Mucosa of descending colon (tissue), 3 donors: ENCODE measurements at regions not wholly inside any gene's neighbourhood (a gene's known extent, or its start where the extent isn't known, plus 50 kb on each side); places are given as distances from the start of the nearest gene placed in this dataset.

Experiments
- ATAC-seq: fragments of 200-7000 bp; cut with Tn5 transposase; one replicate; pipeline ENCODE4 v1.9.1; 2020; ENCODE audit warnings: mild to moderate bottlenecking, moderate library complexity
- DNase-seq, 3 donors: peaks; one replicate each; pipeline ENCODE4 v3.0.0-alpha.2; 2020
- H3K36me3 ChIP-seq: fragments of 200-600 bp; one replicate; pipeline ENCODE4 v1.8.0; 2021; ENCODE audit warnings: low read depth, mild to moderate bottlenecking
- H3K4me1 ChIP-seq: fragments of 200-600 bp; one replicate; pipeline ENCODE4 v1.8.0; 2021; ENCODE audit warnings: low read depth, mild to moderate bottlenecking
- H3K4me3 ChIP-seq: fragments of 200-600 bp; one replicate; pipeline ENCODE4 v1.8.0; 2021; ENCODE audit warnings: mild to moderate bottlenecking
- H3K9me3 ChIP-seq: fragments of 200-600 bp; one replicate; pipeline ENCODE4 v1.8.0; 2021; ENCODE audit warnings: mild to moderate bottlenecking
- intact Hi-C, 2 donors: fragments of 100-400 bp; cut with DNase I in 1 of 2; cut with micrococcal nuclease in 1 of 2; formaldehyde crosslinking; loops; one replicate each; pipeline versions ENCODE4 v1.11.0 to v1.11.1; 2022; cut with DNase I, micrococcal nuclease
- TF ChIP-seq, protein P1 (sequence below): fragments of 200-600 bp; IDR thresholded peaks from one replicate; pipeline ENCODE4 v1.8.0; 2022; ENCODE audit warnings: antibody characterized with exemption, mild to moderate bottlenecking
- donor health status: DM: no; HTN: no; CAD: no; lungs with moderate emphysema.
- donor health status: DM: no; HTN: no; CAD: no.
- donor health status: DM: no; HTN: yes; CAD: no.

DNA sequence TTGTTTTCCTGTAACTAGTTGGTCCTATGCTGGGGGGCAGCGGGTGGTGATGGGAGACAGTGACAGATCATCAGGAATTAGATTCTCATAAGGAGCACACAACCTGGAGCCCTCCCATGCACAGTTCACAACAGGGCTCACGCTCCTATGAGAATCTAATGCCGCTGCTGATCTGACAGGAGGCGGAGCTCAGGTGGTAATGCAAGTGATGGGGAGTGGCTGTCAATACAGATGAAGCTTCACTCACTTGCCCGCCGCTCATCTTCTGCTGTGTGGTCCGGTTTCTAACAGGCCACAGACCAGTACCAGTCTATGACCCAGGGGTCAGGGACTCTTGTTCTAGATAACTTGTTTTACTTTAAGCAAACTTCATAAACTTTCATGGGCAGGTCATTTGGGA lies 205.3 kb upstream of the SLC14A2 start:
- intact Hi-C loops, result no loop called here
- DNase-seq, result no peak
- TF ChIP-seq, protein P1, sequence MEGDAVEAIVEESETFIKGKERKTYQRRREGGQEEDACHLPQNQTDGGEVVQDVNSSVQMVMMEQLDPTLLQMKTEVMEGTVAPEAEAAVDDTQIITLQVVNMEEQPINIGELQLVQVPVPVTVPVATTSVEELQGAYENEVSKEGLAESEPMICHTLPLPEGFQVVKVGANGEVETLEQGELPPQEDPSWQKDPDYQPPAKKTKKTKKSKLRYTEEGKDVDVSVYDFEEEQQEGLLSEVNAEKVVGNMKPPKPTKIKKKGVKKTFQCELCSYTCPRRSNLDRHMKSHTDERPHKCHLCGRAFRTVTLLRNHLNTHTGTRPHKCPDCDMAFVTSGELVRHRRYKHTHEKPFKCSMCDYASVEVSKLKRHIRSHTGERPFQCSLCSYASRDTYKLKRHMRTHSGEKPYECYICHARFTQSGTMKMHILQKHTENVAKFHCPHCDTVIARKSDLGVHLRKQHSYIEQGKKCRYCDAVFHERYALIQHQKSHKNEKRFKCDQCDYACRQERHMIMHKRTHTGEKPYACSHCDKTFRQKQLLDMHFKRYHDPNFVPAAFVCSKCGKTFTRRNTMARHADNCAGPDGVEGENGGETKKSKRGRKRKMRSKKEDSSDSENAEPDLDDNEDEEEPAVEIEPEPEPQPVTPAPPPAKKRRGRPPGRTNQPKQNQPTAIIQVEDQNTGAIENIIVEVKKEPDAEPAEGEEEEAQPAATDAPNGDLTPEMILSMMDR, result no peak

DNA sequence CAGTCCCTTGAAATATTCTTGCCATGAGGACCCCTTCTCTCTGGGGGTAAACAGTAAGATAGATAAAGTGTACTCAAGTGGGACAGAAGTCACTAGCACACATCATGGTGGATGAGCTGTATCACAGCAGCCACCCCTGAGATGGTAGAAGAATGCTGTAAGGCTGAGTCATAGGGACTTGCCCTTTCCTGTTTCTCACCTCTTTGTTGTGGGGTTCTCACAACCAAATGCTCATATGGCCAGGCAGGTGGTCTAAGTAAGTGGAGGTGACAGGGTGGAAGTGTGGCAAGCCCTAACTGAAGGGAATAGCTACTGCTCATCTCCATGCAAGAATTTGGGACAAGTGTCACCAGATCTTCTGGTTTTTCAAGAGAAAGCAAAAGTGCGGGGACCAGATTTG lies 202.7 kb upstream of the SLC14A2 start:
- no peak for ATAC-seq
- DNase-seq, result no peak
- intact Hi-C loops, result no loop called here
- H3K4me3 ChIP-seq, result no peak overlapping the region
- H3K4me1 ChIP-seq, result no peaks in the 10 kb centered on the region
- H3K36me3 ChIP-seq, result no peaks in the 10 kb centered on the region
- TF ChIP-seq, protein P1, result no peak
- H3K9me3 ChIP-seq, result no peaks in the 10 kb centered on the region

More for the DNA sequence above, 205.3 kb upstream of the SLC14A2 start:
- Histone ChIP-seq H3K4me3 (no peak overlapping the region), H3K9me3 (no peaks in the 10 kb centered on the region), H3K4me1 (no peaks in the 10 kb centered on the region), H3K36me3 (no peaks in the 10 kb centered on the region)
- no peak for ATAC-seq

DNA sequence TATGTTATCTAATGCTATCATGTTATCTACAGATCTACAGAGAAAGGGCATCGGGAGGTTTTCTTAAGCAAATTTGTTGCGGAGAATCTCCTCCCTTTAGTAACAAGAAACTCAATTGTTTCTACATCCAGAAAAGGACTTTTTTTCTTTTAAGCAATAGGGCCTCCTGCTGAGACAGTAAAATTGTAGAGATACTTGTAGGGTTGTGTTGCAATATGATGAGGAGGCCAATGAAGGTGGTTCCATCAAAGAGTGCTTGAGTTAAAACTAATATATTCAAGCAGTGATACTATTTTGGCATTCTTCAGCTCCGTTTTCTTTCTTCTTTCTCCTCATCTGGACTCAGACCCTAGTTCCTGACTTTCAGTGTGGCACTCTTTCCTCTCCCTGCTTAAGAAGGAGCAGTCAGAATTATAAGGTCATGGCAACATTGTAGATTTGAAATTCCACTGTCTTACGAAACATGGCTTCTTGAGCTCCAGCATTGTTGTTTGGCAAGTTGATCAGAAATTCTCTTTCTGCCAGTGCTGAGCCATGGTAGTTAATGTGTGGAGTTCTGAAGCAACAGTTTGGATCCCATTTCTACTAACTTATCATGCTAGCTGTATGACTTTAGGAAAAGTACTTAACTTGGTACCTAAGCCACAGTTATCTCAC lies 202.0 kb upstream of the SLC14A2 start:
- ATAC-seq, result no peak
- Histone ChIP-seq H3K4me3 (no peak overlapping the region), H3K9me3 (no peaks in the 10 kb centered on the region), H3K36me3 (no peaks in the 10 kb centered on the region), H3K4me1 (no peaks in the 10 kb centered on the region)
- TF ChIP-seq, protein P1, result no peak
- intact Hi-C loops, result no loop called here
- no peak for DNase-seq

DNA sequence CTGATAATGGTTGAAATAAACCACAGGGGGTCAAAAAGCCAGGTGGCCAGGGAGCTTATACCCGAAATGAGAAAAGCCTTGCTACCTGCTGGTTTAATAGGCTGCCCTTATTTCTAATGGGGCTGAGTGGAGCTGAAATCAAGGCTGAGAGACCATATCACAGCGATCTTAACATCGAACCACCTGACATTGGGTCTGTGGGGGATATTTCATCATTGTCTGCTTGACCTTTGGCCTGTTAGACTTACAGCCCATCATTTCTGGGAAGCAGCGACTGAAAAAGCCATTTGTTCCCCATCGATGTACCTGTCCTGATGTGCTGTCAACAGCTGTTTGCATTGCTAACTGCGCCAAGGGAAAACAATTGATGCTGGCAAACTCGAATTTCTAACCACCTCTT lies 199.7 kb upstream of the SLC14A2 start:
- Histone ChIP-seq H3K4me3 (no peak overlapping the region), H3K9me3 (no peaks in the 10 kb centered on the region), H3K4me1 (no peaks in the 10 kb centered on the region), H3K36me3 (no peaks in the 10 kb centered on the region)
- TF ChIP-seq, protein P1, result no peak
- ATAC-seq (no peak), DNase-seq (no peak)
- intact Hi-C loops, result no loop called here

DNA sequence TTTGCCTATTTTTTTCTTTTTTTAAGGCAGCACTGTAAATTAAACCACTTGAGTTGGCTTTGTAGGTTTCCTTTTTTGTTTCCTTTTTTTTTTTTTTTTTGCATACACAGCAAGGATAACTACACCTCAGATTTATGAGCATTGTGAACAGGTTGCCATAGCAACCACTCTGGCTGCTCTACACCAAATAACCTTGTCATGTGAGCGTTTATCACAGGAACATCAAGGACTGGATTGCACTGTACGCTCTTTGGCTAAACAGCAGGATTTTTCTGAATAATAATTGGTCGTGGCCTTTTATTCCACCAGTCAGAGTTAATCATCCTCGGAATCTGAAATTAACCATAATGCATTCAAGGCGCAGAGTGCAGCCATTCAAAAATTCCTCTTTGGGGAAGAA lies 199.1 kb upstream of the SLC14A2 start:
- H3K4me3 ChIP-seq, result no peak overlapping the region
- TF ChIP-seq, protein P1, result no peak
- intact Hi-C loops, result no loop called here
- H3K9me3 ChIP-seq, result no peaks in the 10 kb centered on the region
- ATAC-seq (peak; percentile 85), DNase-seq (peak in 1 of 3 donors; percentile 62)
- no peaks in the 10 kb centered on the region for H3K4me1 ChIP-seq
- no peaks in the 10 kb centered on the region for H3K36me3 ChIP-seq

DNA sequence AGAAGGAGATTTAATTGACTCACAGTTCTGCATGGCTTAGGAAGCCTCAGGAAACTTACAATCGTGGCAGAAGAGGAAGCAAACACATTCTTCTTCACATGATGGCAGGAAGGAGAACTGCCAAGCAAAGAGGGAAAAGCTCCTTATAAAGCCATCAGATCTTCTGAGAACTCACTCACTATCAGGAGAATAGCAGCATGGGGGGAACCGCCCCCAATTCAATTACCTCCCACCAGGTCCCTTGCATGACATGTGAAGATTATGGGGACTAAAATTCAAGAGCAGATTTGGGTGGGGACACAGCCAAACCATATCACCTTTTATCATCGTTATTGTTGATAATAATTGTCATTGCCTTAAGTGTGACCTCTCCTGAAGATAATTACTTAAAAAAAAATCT lies 197.9 kb upstream of the SLC14A2 start:
- TF ChIP-seq, protein P1, result no peak
- Histone ChIP-seq H3K36me3 (no peaks in the 10 kb centered on the region), H3K9me3 (no peaks in the 10 kb centered on the region), H3K4me1 (no peaks in the 10 kb centered on the region), H3K4me3 (no peak overlapping the region)
- ATAC-seq (no peak), DNase-seq (no peak)
- intact Hi-C loops, result no loop called here
